Erythroblast (primary cell): ENCODE measurements at regions not wholly inside any gene's neighbourhood (a gene's known extent, or its start where the extent isn't known, plus 50 kb on each side); places are given as distances from the start of the nearest gene placed in this dataset.

Experiments used
- GATA1 ChIP-seq: IDR thresholded peaks from 2 replicates; pipeline ENCODE4 v1.6.1; 2011; ENCODE audit warnings: low read depth, mild to moderate bottlenecking, control low read depth, low read length, moderate library complexity
- POLR2A ChIP-seq: IDR thresholded peaks from 2 replicates; pipeline ENCODE4 v1.6.1; 2011; ENCODE audit warnings: mild to moderate bottlenecking, low read length

DNA sequence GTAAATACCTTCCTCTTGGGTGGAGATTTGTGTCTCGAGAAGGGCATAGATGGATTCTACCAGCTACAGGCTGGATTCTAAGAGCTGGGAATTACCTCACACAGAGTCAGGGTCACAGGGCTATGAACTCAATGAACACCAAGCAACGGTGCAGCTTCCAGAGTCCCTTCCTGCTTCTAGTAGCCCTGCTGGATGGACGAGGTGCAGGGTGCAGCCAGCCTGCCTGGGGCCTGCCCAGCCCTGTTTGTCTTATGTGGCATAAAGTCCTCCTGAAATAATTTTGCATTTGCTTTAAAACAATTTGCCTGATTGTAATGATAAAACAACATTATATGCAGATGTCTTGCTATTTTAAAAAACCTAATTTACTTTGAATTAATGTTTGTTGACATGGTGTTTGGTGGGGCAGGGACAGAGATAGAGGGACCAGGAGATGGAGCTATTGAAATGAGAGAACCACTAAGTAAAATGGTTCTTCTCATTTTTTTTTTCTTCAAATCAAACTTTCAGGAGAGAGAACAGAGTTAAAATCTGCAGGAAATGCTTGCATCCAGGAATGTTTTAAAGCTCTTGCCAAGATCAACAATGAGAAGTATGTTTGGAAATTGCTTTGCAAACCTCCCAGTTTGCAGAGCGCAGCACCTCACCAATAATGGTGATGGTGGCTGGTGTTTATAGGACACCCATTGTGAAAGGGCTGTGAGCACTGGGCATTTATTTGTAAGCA, 305.4 kb upstream of the PODXL start:
- TF ChIP-seq POLR2A (no peak), GATA1 (no peak)
